Activated CD8-positive, alpha-beta T cell treated with anti-CD3 and anti-CD28 coated beads for 36 hours (primary cell): ENCODE measurements at regions not wholly inside any gene's neighbourhood (a gene's known extent, or its start where the extent isn't known, plus 50 kb on each side); places are given as distances from the start of the nearest gene placed in this dataset.

ENCODE experiments used
- ATAC-seq: fragments of 200-7000 bp; cut with Tn5 transposase; one replicate; pipeline ENCODE4 v1.10.0; 2021; ENCODE audit warnings: mild to moderate bottlenecking, moderate library complexity
- CTCF ChIA-PET: fragments of 350-600 bp; sonication (Branson Sonifier 250); formaldehyde crosslinking; loops from one replicate; lab custom pipeline; 2021; ENCODE audit warnings: antibody characterized with exemption; lab: Charles Lee
- POLR2A ChIA-PET: fragments of 350-600 bp; sonication (Branson Sonifier 250); formaldehyde crosslinking; loops from one replicate; lab custom pipeline; 2021; ENCODE audit warnings: antibody characterized with exemption; lab: Charles Lee
- DNase-seq: peaks from one replicate; pipeline ENCODE4 v3.0.0-alpha.2; 2020
- H3K27ac Mint-ChIP-seq: one replicate; pipeline ENCODE4 v1.8.0; 2021; ENCODE audit warnings: mild to moderate bottlenecking, mixed read lengths
- H3K27me3 Mint-ChIP-seq: one replicate; pipeline ENCODE4 v1.8.0; 2021; ENCODE audit warnings: mixed read lengths
- H3K36me3 Mint-ChIP-seq: one replicate; pipeline ENCODE4 v1.8.0; 2021; ENCODE audit warnings: low read depth, mixed read lengths
- H3K4me1 Mint-ChIP-seq: one replicate; pipeline ENCODE4 v1.8.0; 2021; ENCODE audit warnings: low read depth, mixed read lengths
- H3K4me3 Mint-ChIP-seq: one replicate; pipeline ENCODE4 v1.8.0; 2021; ENCODE audit warnings: mild to moderate bottlenecking, moderate library complexity, mixed read lengths
- H3K9me3 Mint-ChIP-seq: one replicate; pipeline ENCODE4 v1.8.0; 2021; ENCODE audit warnings: mixed read lengths
- intact Hi-C: fragments of 100-400 bp; cut with micrococcal nuclease; formaldehyde crosslinking; loops from one replicate; pipeline ENCODE4 v1.10.0; 2022
- TF ChIP-seq, protein P1 (sequence below): fragments of 200-600 bp; IDR thresholded peaks from one replicate; pipeline ENCODE4 v1.8.0; 2022; ENCODE audit warnings: antibody characterized with exemption, mild to moderate bottlenecking

DNA sequence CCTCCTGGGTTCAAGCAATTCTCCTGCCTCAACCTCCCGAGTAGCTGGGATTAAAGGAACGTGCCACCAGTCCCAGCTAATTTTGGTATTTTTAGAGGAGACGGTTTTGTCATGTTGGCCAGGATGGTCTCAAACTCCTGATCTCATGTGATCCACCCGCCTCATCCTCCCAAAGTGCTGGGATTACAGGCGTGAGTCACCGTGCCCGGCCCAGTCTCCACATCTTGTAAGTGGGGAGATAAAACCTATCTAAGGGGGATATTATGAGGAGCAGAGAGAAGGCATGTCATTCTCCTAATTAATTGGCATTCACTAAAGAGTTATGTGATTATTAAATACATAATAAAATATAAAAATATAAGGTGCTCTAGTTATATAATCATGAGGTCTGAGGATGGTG, 94.1 kb upstream of the BOD1 start:
- POLR2A ChIA-PET = no interaction called here
- no peaks in the 10 kb centered on the region for H3K9me3 Mint-ChIP-seq
- H3K4me3 Mint-ChIP-seq = no peak overlapping the region
- DNase-seq (no peak), ATAC-seq (no peak)
- TF ChIP-seq, protein P1, sequence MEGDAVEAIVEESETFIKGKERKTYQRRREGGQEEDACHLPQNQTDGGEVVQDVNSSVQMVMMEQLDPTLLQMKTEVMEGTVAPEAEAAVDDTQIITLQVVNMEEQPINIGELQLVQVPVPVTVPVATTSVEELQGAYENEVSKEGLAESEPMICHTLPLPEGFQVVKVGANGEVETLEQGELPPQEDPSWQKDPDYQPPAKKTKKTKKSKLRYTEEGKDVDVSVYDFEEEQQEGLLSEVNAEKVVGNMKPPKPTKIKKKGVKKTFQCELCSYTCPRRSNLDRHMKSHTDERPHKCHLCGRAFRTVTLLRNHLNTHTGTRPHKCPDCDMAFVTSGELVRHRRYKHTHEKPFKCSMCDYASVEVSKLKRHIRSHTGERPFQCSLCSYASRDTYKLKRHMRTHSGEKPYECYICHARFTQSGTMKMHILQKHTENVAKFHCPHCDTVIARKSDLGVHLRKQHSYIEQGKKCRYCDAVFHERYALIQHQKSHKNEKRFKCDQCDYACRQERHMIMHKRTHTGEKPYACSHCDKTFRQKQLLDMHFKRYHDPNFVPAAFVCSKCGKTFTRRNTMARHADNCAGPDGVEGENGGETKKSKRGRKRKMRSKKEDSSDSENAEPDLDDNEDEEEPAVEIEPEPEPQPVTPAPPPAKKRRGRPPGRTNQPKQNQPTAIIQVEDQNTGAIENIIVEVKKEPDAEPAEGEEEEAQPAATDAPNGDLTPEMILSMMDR = no peak
- no peak overlapping the region for H3K27ac Mint-ChIP-seq
- H3K36me3 Mint-ChIP-seq = no peaks in the 10 kb centered on the region
- H3K27me3 Mint-ChIP-seq = peaks cover 2% of the 10 kb centered on the region
- CTCF ChIA-PET = no interaction called here
- no peaks in the 10 kb centered on the region for H3K4me1 Mint-ChIP-seq
- intact Hi-C loops = no loop called here

DNA sequence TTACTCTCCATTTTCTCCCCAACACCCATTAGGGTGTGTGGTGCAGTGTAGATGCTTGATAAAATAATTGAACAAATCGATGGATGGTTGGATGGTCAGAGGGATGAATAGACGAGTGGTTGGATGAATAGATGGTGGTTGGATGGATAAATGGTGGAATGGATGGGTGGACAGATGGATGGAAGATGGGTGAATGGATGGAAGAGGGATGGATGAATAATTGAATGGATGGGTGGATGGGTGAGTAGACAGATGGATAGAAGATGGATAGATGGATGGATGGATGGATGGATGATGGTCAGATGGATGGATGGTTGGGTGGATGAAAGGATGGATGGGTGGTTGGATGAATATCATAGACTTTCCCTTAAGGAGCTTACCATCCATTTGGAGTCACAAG, 95.0 kb upstream of the BOD1 start:
- Mint-ChIP-seq H3K4me3 (no peak overlapping the region), H3K27me3 (peaks cover 2% of the 10 kb centered on the region), H3K9me3 (no peaks in the 10 kb centered on the region), H3K4me1 (no peaks in the 10 kb centered on the region), H3K27ac (no peak overlapping the region), H3K36me3 (no peaks in the 10 kb centered on the region)
- ATAC-seq = no peak
- TF ChIP-seq, protein P1 = no peak
- ChIA-PET CTCF (no interaction called here), POLR2A (no interaction called here)
- intact Hi-C loops = no loop called here
- no peak for DNase-seq

DNA sequence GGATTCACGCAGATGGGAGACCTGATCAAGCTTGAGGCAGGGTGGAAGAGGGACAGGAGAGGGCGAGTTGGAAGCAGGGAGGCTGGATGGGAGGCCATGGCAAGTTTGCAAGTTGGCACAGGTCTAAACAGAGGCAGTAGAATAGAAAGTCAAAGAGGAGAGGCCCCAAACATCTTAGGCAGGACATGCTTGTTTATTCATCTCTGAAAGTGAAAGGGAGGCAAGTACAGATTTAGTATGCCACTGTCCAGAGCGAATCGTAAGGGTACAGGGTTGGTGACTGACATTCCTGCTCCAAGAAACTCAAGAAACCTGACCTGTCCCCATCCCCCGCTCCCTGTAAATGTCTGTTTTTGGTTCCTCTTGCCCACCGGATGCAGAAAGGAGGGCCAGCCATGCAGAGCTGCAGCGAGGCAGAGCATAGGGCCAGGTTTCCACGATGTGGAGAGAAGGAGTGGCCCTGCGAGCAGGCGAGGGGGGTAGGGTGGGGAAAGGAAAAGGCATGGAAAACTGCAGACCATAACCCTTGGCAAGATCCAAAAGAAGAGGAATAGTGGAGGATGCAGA, 96.2 kb upstream of the BOD1 start:
- no peaks in the 10 kb centered on the region for H3K36me3 Mint-ChIP-seq
- TF ChIP-seq, protein P1 = no peak
- ChIA-PET POLR2A (no interaction called here), CTCF (no interaction called here)
- H3K27me3 Mint-ChIP-seq = peaks cover 2% of the 10 kb centered on the region
- H3K9me3 Mint-ChIP-seq = no peaks in the 10 kb centered on the region
- DNase-seq = no peak
- H3K4me3 Mint-ChIP-seq = no peak overlapping the region
- intact Hi-C loops = no loop called here
- no peak overlapping the region for H3K27ac Mint-ChIP-seq
- H3K4me1 Mint-ChIP-seq = no peaks in the 10 kb centered on the region
- ATAC-seq = no peak

DNA sequence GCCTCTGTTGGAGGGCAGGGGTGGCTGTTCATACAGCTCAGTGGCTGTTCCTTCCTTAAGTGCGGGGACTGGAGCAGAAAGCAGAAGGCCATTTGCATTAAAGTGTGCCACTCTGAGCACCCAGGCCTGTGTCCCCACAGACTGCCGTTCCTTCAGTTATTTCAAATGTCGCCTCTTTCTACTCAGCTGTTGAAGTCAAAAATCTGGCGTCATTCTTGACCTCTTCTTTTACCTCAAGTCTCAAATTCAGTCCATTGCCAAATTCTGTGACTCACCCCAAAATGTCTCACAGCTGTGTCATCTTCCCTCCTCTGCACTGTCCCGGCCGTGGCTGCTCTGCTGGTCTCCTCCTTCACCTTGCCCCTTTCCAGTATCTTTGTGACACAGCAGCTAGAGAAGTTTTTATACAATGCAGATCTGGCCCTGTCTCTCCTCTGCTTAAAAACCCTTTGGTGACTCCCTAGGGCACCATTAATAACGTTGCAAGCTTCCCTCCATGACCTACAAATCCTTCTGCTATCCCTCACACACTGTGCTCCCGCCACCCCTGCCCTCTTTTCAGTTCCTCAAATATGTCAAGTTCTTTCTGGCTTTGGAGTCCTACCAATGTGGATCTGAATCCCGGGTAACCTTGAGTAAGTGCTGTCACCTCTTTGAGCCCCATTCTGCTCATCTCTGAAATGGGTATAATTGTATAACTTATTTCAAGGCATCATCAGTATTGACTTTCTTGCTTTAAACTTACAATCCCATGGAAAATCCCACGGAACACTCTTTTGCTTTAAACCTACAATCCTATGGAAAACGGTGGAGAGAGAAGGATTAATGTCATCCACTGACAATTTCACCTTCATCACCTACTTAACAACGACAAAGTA, 98.3 kb upstream of the BOD1 start:
- TF ChIP-seq, protein P1 = no peak

DNA sequence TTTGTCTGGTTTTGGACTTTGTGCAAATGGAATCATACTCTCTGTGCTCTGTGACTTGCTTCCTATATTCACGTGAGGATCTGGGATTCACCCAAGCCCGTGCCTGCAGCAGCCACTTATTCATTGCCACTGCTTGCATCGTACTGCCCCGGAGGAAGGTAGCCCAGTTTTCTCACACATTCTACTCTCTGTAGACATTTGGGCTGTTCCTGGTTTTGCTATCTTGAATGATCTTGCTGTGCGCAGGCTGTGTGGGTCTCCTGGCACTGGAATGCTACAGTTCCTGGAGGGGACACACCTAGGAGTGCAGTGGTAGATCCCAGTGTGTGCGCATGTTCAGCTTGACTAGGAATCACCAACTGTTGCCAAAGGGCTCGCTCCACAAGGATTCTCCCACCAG, 99.2 kb upstream of the BOD1 start:
- POLR2A ChIA-PET = no interaction called here
- CTCF ChIA-PET = no interaction called here
- TF ChIP-seq, protein P1 = no peak
- Mint-ChIP-seq H3K27me3 (peaks cover 2% of the 10 kb centered on the region), H3K36me3 (no peaks in the 10 kb centered on the region), H3K9me3 (no peaks in the 10 kb centered on the region), H3K27ac (no peak overlapping the region), H3K4me1 (no peaks in the 10 kb centered on the region), H3K4me3 (no peak overlapping the region)
- ATAC-seq (no peak), DNase-seq (no peak)
- intact Hi-C loops = no loop called here

More for the DNA sequence above, 98.3 kb upstream of the BOD1 start:
- Mint-ChIP-seq H3K4me3 (no peak overlapping the region), H3K27me3 (peaks cover 2% of the 10 kb centered on the region), H3K4me1 (no peaks in the 10 kb centered on the region), H3K9me3 (no peaks in the 10 kb centered on the region), H3K36me3 (no peaks in the 10 kb centered on the region), H3K27ac (no peak overlapping the region)
- POLR2A ChIA-PET = no interaction called here
- DNase-seq = no peak
- CTCF ChIA-PET = no interaction called here
- ATAC-seq = no peak
- intact Hi-C loops = no loop called here
